Heart left ventricle (tissue), 16 donors: ENCODE measurements at regions not wholly inside any gene's neighbourhood (a gene's known extent, or its start where the extent isn't known, plus 50 kb on each side); places are given as distances from the start of the nearest gene placed in this dataset.

ENCODE experiments used
- ATAC-seq, 4 donors: fragments of 200-7000 bp; cut with Tn5 transposase; one replicate each; pipeline ENCODE4 v1.9.1; 2020 to 2022; ENCODE audit warnings: moderate library complexity in 4 of 4, mild to moderate bottlenecking in 3 of 4, moderate number of reproducible peaks in 1 of 4
- DNase-seq, 5 donors: peaks; one replicate each; pipeline ENCODE4 v3.0.0-alpha.2; 2020
- H3K27ac ChIP-seq, 12 donors: fragments of 200-600 bp; sonication (generic) in 4 of 12; one replicate each; pipeline versions ENCODE4 v1.5.0 to v1.8.0; 2016 to 2022; ENCODE audit warnings: mild to moderate bottlenecking in 2 of 12
- H3K27me3 ChIP-seq, 9 donors: fragments of 200-600 bp; sonication (generic) in 2 of 9; one replicate each; pipeline versions ENCODE4 v1.5.1 to v1.8.0; 2016 to 2022; ENCODE audit warnings: mild to moderate bottlenecking in 3 of 9
- H3K36me3 ChIP-seq, 9 donors: fragments of 200-600 bp; sonication (generic) in 2 of 9; one replicate each; pipeline versions ENCODE4 v1.5.0 to v1.8.0; 2018 to 2022; ENCODE audit warnings: mild to moderate bottlenecking in 2 of 9
- H3K4me1 ChIP-seq, 12 donors: fragments of 200-600 bp; sonication (generic) in 4 of 12; one replicate each; pipeline versions ENCODE4 v1.5.0 to v1.8.0; 2016 to 2022; ENCODE audit warnings: mild to moderate bottlenecking in 3 of 12
- H3K4me3 ChIP-seq, 12 donors: fragments of 200-600 bp; sonication (generic) in 4 of 12; one replicate each; pipeline versions ENCODE4 v1.5.0 to v1.8.0; 2017 to 2022; ENCODE audit warnings: mild to moderate bottlenecking in 9 of 12, moderate library complexity in 4 of 12
- H3K9me3 ChIP-seq, 12 donors: fragments of 200-600 bp; sonication (generic) in 4 of 12; one replicate each; pipeline versions ENCODE4 v1.5.0 to v1.8.0; 2016 to 2022; ENCODE audit warnings: mild to moderate bottlenecking in 1 of 12
- POLR2A ChIP-seq, 2 donors: fragments of 450-650 bp; IDR thresholded peaks; one replicate each; pipeline ENCODE4 v1.6.1; 2017; ENCODE audit warnings: antibody characterized with exemption in 2 of 2, mild to moderate bottlenecking in 2 of 2, moderate library complexity in 2 of 2
- WGBS, 4 donors: extraction: QIAGEN DNeasy Blood & Tissue Kit in 2 of 4; methylation state at CpG; one replicate each; pipeline versions ENCODE4 v1.1.5 to v1.1.7; 2013 to 2018; 5-methylcytosine and 5-hydroxymethylcytosine counted together
- intact Hi-C, 10 donors: fragments of 100-400 bp; cut with DNase I; formaldehyde crosslinking; loops; one replicate each; pipeline versions ENCODE4 v1.11.1 to v1.14.2; 2022
- TF ChIP-seq, protein P1 (sequence below), 12 donors: fragments of 200-600 bp; sonication (generic) in 4 of 12; IDR thresholded peaks; one replicate each; pipeline versions ENCODE4 v1.5.0 to v1.8.0; 2018 to 2022; ENCODE audit warnings: antibody characterized with exemption in 12 of 12, mild to moderate bottlenecking in 5 of 12
- donor health status: ischemic (EF 13 %, LVEDD 7.1; RV severe dilation, severe dysfunction).
- donor health status: healthy with polysubstance abuse.
- donor health status: DM: no; HTN: yes; CAD: no.
- donor health status: DM: no; HTN: no; CAD: no.
- donor health status: ischemic (EF 25% LVEDD 6.9; RV normal size, moderate dysfunction).
- donor health status: ischemic (EF 25% LVEDD 5.7; RV mildly dilated, moderate dysfunction).
- donor health status: healthy.
- donor health status: DM: yes; HTN: yes; CAD: no.
- donor health status: ischemic (EF 35%, LVEDD 5.7; RV mildly dilated, moderate dysfunction).
- donor health status: nonischemic (EF 11% LVEDD 7.7; RV severe dilation, severe dysfunction).
- donor health status: DM: yes; HTN: yes; CAD: no.
- donor health status: PGD.
- donor health status: ischemic (EF 29% LVEDD 5.4; RV normal size, mild dysfunction).
- donor health status: nonischemic (EF 23%, LVEDD 6.1; RV moderate dilation, normal function).

DNA sequence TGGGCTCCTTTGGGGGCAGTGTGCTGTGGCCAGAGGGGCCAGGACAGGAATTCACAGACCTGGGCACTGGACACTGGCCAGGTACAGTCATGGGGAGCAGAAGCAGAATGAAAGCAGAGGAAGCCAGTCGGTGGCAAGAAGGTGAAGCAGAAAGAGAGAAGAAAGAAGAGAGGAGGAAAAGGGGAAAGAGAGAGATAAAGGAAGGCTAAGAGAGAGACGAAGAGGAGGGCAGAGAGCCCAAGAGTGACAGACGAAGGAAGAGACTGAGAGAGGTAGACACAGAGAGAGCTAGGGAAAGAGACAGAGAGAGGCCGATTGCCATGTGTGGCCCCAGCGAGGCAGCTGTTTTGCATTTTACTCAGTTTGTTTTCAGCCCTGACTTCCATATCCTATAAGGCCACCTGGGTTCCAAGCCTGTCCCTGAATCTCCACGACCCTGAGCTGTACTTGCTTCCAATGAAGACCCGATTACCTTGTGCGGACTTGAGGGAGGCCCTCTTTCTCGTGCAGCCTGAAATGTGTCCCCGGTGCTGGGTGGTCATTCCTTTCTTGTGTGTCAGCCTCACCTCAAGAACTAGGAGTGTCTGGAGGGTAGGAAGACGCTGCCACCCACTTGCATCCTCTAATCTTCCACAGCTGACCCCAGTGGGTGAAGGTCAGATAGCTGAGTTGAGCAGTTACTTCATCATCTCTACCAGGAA is 73.9 kb downstream of the LSM3 start:
- WGBS, 4 donors, result 83 to 89% (median 88%) methylated on average over 11 of the region's 11 CpGs
- Histone ChIP-seq H3K9me3 (no peaks in the 10 kb centered on the region), H3K27me3 (peaks cover 0 to 4% (median 0%) of the 10 kb centered on the region in 9 donors), H3K4me3 (no peak overlapping the region), H3K4me1 (peaks cover 0 to 9% (median 0%) of the 10 kb centered on the region in 12 donors), H3K27ac (no peak overlapping the region), H3K36me3 (no peaks in the 10 kb centered on the region)
- ATAC-seq, result no peak
- TF ChIP-seq, protein P1, sequence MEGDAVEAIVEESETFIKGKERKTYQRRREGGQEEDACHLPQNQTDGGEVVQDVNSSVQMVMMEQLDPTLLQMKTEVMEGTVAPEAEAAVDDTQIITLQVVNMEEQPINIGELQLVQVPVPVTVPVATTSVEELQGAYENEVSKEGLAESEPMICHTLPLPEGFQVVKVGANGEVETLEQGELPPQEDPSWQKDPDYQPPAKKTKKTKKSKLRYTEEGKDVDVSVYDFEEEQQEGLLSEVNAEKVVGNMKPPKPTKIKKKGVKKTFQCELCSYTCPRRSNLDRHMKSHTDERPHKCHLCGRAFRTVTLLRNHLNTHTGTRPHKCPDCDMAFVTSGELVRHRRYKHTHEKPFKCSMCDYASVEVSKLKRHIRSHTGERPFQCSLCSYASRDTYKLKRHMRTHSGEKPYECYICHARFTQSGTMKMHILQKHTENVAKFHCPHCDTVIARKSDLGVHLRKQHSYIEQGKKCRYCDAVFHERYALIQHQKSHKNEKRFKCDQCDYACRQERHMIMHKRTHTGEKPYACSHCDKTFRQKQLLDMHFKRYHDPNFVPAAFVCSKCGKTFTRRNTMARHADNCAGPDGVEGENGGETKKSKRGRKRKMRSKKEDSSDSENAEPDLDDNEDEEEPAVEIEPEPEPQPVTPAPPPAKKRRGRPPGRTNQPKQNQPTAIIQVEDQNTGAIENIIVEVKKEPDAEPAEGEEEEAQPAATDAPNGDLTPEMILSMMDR (IDR thresholded peaks at IDR 0.05), result no peak
- no peak for TF ChIP-seq POLR2A (IDR thresholded peaks at IDR 0.05)
- intact Hi-C loops, result loop anchor here in 2 of 10 donors (10.0 kb wide), 2 partner anchors 48 to 358 kb away; no protein-coding TSS in a partner anchor
- DNase-seq, result no peak

DNA sequence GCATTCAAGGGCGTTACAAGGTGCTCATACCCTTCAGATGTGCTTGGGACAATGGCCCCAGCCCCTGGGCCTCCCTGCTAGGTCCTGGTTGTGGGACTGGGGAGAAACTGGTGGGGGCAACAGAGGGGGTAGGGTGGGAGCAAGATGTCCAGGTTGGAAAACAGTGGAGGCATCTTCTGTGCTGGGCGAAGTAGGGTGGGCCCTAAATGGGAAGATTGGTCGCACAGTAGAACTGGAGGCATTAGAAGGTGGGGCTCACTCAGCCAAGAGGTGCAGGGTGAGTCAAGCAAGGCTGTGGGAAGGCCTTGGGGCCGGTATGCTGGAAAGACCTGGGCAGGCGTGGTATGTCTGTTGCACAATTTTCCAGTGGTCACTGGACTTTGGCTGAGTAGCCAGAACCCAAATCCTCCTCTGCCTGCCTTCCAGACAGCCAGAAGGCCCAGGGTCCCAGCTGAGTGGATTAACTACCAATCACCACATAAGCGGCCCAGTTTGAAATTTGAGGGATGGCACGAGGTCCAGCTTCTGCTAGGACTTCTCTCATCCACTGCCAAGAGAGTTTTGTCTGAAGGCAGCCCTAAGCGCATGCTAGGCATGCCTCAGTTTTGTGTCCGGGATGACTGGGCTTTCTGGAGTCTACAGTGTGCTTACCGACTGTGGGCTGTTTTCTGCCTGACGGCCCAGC is 74.5 kb downstream of the LSM3 start:
- Histone ChIP-seq H3K27me3 (peaks cover 0 to 4% (median 0%) of the 10 kb centered on the region in 9 donors), H3K36me3 (no peaks in the 10 kb centered on the region), H3K4me3 (no peak overlapping the region), H3K9me3 (no peaks in the 10 kb centered on the region), H3K27ac (peak overlapping the region in 1 of 12 donors; percentile 24), H3K4me1 (peaks cover 0 to 9% (median 0%) of the 10 kb centered on the region in 12 donors)
- WGBS, 4 donors, result 83 to 90% (median 86%) methylated on average over 11 of the region's 11 CpGs
- ATAC-seq, result peak in 1 of 4 donors; percentile 8
- intact Hi-C loops, result loop anchor here in 2 of 10 donors (10.0 kb wide), 2 partner anchors 48 to 358 kb away; no protein-coding TSS in a partner anchor
- TF ChIP-seq, protein P1 (IDR thresholded peaks at IDR 0.05), result no peak
- no peak for TF ChIP-seq POLR2A (IDR thresholded peaks at IDR 0.05)
- no peak for DNase-seq

GRCh38 chr3:14253707-14254382 is 75.2 kb downstream of the LSM3 start:
- Histone ChIP-seq H3K4me1 (peaks cover 0 to 9% (median 0%) of the 10 kb centered on the region in 12 donors), H3K9me3 (no peaks in the 10 kb centered on the region), H3K4me3 (no peak overlapping the region), H3K27ac (peak overlapping the region in 1 of 12 donors; percentile 24), H3K36me3 (no peaks in the 10 kb centered on the region), H3K27me3 (peaks cover 0 to 4% (median 0%) of the 10 kb centered on the region in 9 donors)
- no peak for DNase-seq
- TF ChIP-seq, protein P1 (IDR thresholded peaks at IDR 0.05), result no peak
- TF ChIP-seq POLR2A (IDR thresholded peaks at IDR 0.05), result no peak
- ATAC-seq, result no peak
- intact Hi-C loops, result loop anchor here in 2 of 10 donors (10.0 kb wide), 2 partner anchors 49 to 359 kb away; no protein-coding TSS in a partner anchor
- 90 to 95% (median 92%) methylated on average over 4 of the region's 4 CpGs for WGBS, 4 donors
